PFSK-1 (cell line): ENCODE measurements at regions not wholly inside any gene's neighbourhood (a gene's known extent, or its start where the extent isn't known, plus 50 kb on each side); places are given as distances from the start of the nearest gene placed in this dataset.

ENCODE experiments used
- FOXP2 ChIP-seq: optimal IDR thresholded peaks from 2 replicates; pipeline ENCODE3; 2011; ENCODE audit warnings: borderline replicate concordance, control low read depth, inconsistent platforms; ENCODE audit not compliant: insufficient read depth; ENCODE audit errors: extremely low read length, extremely low read depth
- POLR2AphosphoS5 ChIP-seq: IDR thresholded peaks from 2 replicates; pipeline ENCODE4 v1.6.1; 2012; ENCODE audit warnings: low read depth, mild to moderate bottlenecking, control low read depth, low read length, moderate library complexity
- SIN3A ChIP-seq: IDR thresholded peaks from 2 replicates; pipeline ENCODE4 v1.6.1; 2012; ENCODE audit warnings: mild to moderate bottlenecking, low read length, moderate library complexity, borderline replicate concordance; ENCODE audit not compliant: insufficient read depth
- TAF1 ChIP-seq: IDR thresholded peaks from 2 replicates; pipeline ENCODE4 v1.6.1; 2012; ENCODE audit warnings: low read length, control low read depth, borderline replicate concordance; ENCODE audit not compliant: insufficient read depth
- TF ChIP-seq, protein P1 (sequence below), 2 experiments: IDR thresholded peaks; 2 replicates each; pipeline versions ENCODE4 v1.6.1 to v1.8.0; 2011 to 2012; ENCODE audit warnings: low read depth in 2 of 2, low read length in 2 of 2, control low read depth in 1 of 2, inconsistent platforms in 1 of 2, mild to moderate bottlenecking in 1 of 2, moderate library complexity in 1 of 2; ENCODE audit not compliant: insufficient read depth in 1 of 2

DNA sequence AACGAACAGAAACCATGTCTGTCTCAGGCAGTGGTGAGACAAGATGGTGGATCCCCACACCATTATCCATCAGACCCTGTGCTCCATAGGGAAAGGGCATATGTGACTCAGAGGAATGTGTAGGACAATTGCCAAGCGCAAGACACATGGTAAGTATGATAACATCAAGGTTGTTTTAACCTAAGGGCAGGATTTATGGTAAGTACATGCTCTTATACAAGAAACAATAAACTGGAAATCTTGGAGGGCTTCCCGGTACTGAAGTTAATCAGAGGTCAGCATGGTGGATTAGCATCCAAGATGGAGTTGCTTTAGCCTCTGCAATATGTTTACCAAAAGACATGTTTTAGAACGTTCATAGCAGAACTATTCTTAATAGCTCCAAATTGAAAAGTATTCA is 355.0 kb downstream of the PPP1R2C start:
- TF ChIP-seq POLR2AphosphoS5 = no peak
- no peak for TF ChIP-seq TAF1
- TF ChIP-seq FOXP2 = no peak
- TF ChIP-seq SIN3A = no peak
- TF ChIP-seq, protein P1, sequence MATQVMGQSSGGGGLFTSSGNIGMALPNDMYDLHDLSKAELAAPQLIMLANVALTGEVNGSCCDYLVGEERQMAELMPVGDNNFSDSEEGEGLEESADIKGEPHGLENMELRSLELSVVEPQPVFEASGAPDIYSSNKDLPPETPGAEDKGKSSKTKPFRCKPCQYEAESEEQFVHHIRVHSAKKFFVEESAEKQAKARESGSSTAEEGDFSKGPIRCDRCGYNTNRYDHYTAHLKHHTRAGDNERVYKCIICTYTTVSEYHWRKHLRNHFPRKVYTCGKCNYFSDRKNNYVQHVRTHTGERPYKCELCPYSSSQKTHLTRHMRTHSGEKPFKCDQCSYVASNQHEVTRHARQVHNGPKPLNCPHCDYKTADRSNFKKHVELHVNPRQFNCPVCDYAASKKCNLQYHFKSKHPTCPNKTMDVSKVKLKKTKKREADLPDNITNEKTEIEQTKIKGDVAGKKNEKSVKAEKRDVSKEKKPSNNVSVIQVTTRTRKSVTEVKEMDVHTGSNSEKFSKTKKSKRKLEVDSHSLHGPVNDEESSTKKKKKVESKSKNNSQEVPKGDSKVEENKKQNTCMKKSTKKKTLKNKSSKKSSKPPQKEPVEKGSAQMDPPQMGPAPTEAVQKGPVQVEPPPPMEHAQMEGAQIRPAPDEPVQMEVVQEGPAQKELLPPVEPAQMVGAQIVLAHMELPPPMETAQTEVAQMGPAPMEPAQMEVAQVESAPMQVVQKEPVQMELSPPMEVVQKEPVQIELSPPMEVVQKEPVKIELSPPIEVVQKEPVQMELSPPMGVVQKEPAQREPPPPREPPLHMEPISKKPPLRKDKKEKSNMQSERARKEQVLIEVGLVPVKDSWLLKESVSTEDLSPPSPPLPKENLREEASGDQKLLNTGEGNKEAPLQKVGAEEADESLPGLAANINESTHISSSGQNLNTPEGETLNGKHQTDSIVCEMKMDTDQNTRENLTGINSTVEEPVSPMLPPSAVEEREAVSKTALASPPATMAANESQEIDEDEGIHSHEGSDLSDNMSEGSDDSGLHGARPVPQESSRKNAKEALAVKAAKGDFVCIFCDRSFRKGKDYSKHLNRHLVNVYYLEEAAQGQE (IDR thresholded peaks at IDR 0.05; ENCODE audit: insufficient read depth in 1 of 2, low read depth in 2 of 2, low read length in 2 of 2) = no peak

DNA sequence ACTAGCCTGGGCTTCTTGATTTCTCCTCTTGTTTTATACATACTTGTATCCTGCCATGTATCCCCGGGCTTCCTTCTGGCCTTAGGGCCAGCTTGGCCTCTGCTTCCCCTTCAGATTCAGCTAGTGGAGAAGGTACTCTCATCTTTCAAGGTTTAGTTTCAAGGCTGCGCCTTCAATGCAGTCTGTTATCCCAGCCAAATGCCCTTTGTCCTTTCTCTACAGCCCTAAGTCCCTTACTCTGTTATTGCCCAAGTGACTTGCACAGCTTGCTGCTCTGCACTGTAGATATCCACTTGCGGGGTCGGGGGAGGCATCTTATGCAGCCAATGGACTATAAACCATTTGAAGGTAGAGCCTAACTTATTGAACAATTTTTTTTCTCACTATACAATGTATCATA is 357.5 kb downstream of the PPP1R2C start:
- TF ChIP-seq, protein P1 (IDR thresholded peaks at IDR 0.05; ENCODE audit: insufficient read depth in 1 of 2, low read depth in 2 of 2, low read length in 2 of 2) = no peak
- TF ChIP-seq POLR2AphosphoS5 (no peak), TAF1 (no peak), FOXP2 (no peak), SIN3A (no peak)

DNA sequence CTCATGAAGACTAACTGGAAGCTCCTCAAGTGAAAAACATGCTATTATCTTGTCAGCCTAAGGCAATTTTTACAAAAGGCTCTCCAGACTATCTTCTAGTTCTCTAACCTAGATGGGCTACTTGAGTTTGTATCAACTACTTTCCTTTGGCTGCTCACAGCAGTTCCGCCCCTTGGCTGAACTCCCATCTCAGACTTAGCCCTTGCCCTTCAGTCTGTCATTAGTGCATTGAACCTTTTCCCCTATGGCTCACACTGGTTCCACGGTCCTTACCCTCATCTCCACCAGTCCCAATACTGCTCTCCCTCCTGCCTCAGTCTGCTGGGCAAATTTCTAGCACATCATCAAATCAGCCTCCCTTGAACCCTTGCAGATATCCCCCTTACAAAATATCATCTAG is 362.3 kb downstream of the PPP1R2C start:
- TF ChIP-seq FOXP2 (no peak), SIN3A (no peak), POLR2AphosphoS5 (no peak), TAF1 (no peak)
- TF ChIP-seq, protein P1 (IDR thresholded peaks at IDR 0.05; ENCODE audit: insufficient read depth in 1 of 2, low read depth in 2 of 2, low read length in 2 of 2) = no peak

DNA sequence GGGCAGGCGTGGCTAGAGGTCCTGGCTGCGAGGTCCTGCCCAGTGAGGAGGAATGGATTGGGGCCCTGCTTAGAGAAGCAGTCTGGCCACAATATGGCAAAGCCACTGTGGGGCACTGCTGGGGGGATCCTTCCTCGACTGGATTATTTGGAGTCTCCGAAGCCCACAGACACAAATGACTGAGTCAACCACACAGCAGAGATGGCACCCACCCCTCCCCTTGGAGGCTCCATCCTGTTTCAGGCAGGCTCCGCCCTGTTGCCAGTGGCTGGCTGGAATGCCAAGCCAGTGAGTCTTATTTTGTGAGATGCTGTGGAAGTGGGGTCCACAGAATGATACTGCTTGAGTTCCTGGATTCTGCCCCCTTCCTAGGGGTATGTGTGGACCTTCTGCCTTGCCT is 363.9 kb downstream of the PPP1R2C start:
- TF ChIP-seq POLR2AphosphoS5 = no peak
- TF ChIP-seq, protein P1 (IDR thresholded peaks at IDR 0.05; ENCODE audit: insufficient read depth in 1 of 2, low read depth in 2 of 2, low read length in 2 of 2) = no peak
- TF ChIP-seq FOXP2 = no peak
- no peak for TF ChIP-seq TAF1
- TF ChIP-seq SIN3A = no peak

DNA sequence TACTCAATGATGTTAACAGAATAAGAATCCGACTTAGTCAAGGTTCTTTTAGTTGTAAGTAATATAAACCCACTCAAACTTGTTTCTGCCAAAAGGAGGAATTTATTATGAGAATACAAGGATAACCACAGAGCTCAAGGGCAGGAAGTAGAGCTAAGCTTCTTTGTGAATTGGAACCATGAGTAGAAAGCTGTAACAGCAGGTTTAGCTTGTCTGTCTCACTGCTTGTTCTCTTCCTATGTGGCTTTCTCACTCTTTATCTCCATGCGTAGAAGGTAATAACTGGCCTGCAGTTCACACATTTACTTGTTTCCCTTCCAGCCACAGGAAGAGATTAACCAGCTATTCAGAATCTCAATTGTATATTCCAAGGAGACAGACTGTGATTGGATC is 378.3 kb downstream of the PPP1R2C start:
- TF ChIP-seq, protein P1 (IDR thresholded peaks at IDR 0.05; ENCODE audit: insufficient read depth in 1 of 2, low read depth in 2 of 2, low read length in 2 of 2) = no peak
- TF ChIP-seq SIN3A (no peak), TAF1 (no peak), FOXP2 (no peak), POLR2AphosphoS5 (no peak)
